GM18873 (cell line): ENCODE measurements at regions not wholly inside any gene's neighbourhood (a gene's known extent, or its start where the extent isn't known, plus 50 kb on each side); places are given as distances from the start of the nearest gene placed in this dataset.
"Not testable (repeated sequence)": the region's sequence is repeated elsewhere in the genome, so short reads cannot be mapped to it uniquely, and the experiment has no call there.

Source experiments
- ATAC-seq: cut with Tn5 transposase; IDR thresholded peaks from one replicate; pipeline ENCODE4 v1.9.1; 2021; ENCODE audit warnings: mild to moderate bottlenecking, moderate library complexity, moderate number of reproducible peaks; ENCODE audit not compliant: unreplicated experiment, low FRiP score

DNA sequence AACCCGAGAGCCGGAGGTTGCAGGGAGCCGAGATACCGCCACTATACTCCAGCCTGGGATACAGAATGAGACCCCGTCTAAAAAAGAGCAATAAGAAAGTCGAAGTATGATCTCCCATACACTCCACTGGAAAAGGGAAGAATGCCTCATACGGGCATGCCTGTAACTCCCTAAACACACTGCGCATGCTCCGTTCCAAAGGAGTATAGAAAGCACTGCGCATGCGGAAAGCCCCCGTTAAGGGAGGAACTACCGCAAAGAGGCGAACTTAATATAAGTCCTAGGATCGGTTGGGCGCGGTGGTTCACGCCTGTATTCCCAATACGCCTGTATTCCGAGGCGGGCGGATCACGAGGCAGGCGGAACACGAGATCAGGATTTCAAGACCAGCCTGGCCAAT is 313.1 kb upstream of the ERCC4 start:
- no peak for ATAC-seq

DNA sequence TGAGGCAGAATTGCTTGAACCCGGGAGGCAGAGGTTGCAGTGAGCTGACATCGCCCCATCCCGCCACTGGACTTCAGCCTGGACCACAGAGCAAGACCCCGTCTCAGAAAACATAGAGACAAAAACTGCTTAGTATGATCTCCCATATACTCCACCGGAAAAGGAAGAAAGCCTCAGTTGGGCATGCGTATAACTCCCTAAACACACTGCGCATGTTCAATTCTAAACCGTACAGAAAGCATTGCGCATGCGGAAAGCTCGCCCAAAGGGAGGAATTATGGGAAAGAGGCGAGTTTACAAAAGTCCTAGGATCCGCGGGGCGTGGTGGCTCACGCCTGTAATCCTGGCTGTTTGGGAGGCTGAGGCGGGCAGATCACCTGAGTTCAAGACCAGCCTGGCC is 312.7 kb upstream of the ERCC4 start:
- no peak for ATAC-seq

DNA sequence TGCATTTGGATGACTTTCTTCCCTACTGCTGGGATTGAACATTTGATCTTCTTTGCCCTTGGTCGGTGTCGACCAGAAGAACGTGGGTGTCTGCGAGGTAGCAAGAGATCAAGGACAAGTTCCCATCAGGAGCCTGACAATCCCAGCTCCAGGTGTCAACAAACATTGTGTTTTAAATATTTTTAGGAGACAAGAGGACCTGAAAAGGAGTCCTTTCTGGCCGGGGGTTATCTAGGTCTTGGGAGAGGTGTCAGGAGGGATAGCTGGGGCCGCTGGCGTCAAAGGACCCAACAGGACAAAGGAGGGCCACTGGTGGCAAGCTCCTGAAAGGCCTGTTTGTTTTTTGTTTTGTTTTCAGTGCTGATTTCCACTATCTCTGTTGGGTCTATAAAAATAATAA is 308.4 kb upstream of the ERCC4 start:
- ATAC-seq, result no peak

DNA sequence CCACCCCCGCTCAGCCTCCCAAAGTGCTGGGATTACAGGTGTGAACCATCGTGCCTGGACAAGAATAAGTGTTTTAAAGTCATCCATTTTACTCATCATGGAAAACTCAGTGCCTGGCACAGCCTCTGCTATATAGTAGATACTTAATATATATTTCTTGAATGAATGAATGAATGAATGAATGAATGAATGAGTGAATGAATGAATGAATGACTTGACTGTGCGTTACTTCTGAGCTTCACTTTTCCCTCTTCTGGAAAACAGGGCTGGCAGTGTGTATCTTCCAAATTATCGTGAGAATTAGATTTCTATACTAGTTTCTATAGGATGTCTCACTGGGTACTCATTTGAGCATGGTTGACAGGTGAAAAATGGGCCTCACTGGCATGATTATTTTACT is 307.3 kb upstream of the ERCC4 start:
- no peak for ATAC-seq

DNA sequence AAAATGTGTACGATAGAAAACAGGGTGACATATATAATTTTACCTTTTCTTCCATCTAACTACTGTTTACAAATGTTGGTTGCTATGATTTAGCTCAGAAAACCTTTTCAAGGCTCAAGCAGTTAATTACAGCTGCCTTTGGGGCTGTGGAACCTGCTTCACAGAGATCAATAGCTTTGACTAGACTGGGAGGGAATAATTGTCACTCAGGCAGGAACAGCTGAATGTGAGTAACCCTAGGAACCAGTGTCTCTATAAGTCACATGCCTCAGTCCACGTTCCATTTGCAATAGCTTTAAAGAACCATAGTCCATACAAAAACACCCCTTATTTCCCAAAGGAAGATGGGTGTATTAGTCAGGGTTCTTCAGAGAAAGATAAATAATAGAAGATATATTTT is 306.8 kb upstream of the ERCC4 start:
- no peak for ATAC-seq

DNA sequence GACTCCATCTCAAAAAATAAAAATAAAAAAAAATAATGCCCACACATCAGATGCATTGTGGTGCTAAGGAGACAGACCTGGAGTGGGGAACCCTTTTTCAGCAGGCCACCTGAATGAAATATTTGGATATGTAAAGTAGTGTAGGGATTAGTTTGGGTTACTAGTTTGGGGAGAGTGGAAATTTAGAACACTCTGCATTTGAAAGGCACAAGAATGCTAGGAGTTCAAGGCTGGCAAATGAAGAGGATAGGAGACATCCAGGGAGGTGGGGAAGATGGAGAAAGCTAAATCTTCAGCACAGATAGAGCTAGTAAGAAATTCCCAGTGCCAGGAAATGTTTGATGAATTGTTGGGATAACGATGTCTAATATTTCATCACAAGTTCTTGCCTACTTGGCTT is 298.3 kb upstream of the ERCC4 start:
- no peak for ATAC-seq

DNA sequence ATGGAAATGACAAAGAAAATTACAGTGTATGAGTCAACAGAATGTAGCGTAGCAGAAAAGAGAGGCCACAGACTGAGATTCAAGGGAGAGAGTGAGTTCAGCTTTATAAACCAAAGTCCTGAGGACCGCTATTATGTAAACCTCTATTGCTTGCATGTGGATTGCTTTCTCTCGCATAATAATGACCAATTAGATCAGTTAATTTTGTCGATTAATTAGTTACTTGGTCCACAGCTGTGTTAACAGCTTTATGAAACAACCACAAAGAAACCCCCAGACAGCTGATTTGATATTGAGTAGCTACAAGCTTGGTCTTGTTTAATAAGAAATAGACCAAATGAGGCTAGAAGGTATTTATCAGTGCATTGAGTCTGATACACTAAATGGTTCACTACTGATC is 291.8 kb upstream of the ERCC4 start:
- no peak for ATAC-seq

DNA sequence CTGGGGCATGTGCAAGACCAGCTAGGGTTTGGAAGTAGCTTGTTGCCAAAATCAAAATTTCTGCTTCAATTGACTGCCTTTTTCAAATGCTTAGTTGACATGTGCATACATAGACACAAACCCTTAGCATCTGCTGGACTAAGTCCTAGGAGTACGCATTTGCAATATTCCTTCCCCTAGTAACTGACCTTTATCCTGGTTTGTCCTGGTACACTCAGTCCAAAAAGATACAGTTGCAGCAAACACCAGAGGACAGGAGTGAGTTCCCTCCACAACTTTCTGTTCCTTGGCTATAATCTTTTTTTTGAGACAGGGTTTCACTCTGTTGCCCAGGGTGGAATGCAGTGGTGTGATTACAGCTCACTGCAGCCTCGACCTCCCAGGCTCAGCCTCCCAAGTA is 290.2 kb upstream of the ERCC4 start:
- no peak for ATAC-seq

DNA sequence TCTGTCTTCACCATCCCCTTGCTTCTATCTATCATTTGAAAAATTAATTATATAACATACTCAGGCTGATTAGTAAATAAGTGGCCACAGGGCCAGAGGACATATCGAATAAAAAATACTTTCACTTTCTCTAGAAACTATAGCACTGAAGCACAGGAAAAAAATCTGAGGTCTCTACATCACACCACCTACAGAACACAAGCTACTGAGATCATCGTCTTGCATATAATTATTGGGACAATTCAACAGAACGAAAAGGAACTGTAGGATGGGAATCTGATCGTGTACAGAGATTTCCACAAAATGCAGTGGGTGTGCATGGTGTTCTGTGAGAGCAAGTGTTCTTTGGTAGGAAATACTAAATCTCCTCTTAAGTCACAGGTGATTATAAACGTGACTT is 289.6 kb upstream of the ERCC4 start:
- ATAC-seq, result no peak

DNA sequence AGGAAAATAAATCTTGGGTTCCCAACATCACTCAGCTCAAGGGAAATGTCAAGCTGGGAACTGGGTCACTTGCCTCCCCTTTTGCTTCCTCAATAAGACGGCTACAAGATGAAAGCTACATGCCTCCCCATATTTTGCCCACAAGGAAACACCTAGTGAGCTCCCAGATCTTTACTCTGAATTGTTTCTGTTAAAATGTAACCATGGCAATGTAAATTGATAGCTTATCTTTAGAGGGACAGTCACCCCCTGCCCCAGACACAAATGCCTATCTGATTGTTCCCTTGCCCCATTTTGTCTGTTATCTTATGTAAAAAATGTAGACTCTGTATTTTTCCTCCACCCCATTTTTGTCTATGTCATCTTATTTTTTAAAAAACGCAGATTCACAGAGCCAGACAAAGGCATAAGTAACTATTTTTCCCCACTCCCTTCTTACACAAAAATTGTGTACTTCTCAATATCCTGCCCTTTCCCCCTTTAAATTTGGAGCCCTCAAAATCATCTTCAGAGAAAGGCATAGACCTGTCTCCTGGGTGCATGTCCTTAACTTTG is 288.7 kb upstream of the ERCC4 start:
- no peak for ATAC-seq

DNA sequence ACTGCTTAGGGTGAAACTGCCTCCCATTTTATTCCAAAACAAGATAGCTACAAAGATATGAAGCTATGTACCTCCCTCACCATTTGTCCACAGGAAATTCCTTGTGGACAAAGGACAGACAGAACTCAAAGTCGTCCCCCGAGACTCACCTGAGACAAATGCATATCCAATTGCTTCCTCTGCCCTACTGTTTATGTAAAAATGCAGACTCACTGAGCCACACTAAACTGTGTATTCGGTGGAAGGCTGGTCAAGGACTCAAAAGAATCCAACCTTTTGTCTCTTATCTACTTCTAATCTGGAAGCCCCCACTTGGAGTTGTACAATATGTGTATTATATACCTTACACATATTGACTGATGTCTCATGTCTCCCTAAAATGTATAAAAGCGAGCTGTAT is 288.0 kb upstream of the ERCC4 start:
- ATAC-seq, result no peak

DNA sequence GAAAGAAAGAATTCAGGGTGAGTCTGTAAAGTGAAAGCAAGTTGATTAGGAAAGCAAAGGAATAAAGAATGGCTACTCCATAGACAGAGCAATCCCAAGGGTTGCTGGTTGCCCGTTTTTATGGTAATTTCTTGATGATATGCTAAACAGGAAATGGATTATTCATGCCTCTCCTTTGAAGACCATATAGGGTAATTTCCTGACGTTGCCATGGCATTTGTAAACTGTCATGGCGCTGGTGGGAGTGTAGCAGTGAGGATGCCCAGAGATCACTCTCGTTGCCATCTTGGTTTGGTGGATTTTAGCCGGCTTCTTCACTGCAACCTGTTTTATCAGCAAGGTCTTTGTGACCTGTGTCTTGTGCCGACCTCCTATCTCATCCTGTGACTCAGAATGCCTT is 287.4 kb upstream of the ERCC4 start:
- ATAC-seq, result not testable (repeated sequence)

DNA sequence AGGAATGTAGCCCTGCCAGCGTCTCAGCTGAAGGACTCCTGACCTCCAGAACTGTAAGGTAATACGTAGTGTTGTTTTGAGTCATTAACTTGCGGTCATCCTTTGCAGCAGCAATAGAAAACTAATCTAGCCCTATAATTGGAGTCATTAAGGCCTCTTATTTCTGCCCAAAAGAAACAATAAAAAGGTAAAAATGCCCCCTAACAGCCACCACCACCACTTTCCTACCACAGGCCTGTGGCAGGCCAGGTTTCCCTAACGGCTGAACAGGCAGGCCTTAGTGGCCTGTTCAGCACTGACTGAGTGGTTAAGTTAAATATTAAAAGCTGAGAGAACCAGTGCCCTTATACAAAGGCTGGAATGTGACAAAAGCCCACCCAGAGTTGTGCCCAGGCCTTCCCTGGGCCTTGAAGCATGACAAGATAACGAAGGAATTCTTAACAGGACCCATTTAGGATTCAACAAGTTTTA is 286.5 kb upstream of the ERCC4 start:
- no peak for ATAC-seq

DNA sequence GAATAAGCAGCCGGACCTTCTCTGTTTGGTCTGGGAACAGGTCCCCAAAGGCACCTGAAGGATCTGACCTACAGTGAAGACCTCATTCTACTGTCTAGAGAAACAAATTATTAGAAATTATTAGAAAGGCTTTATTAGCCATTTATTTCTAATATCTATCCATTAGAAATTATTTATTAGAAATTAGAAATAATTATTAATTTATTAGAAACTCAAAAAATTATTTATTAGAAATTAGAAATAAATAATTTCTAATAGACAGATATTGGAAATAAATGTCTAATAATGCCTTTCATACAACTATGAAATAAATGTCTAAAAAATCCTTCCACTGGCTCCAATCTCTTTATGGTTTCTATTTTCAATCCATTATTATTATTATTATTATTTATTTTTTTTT is 285.7 kb upstream of the ERCC4 start:
- ATAC-seq, result no peak

DNA sequence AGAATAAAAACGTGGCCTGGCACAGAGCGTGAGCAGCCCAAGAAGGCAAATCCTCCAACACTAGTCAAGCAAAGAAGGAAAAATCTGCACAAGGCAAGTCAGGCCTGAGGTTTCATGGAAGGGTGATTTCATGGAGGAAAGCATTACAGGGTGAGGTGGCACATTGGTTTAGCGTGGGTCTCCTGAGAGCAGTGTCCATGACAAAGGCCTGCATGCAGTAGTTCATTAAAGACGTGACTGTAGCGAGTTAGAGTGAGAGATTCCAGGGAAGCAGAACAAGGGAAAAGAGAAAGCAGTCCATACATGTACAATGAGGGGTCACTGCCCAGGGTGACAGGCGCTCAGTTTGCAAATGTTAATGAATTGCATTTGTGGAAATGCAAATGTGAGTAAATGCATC is 285.0 kb upstream of the ERCC4 start:
- no peak for ATAC-seq

DNA sequence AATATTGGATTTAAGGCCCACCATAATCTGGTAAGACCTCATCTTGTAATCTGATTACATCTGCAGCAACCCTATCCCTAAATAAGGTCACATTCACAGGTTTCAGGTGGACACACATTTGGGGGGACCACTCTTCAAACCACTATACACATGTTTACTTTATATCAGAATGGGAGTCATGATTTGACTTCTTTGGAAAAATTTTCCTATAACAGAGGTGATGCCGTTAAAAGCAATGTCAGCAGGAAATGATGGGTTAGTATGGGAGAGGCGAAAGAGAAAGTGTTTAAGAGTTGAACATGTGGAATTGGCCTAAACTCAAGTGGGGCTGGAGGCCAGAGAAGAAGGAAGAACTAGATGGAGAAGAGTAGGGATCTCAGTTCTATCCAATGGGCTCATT is 281.7 kb upstream of the ERCC4 start:
- no peak for ATAC-seq

DNA sequence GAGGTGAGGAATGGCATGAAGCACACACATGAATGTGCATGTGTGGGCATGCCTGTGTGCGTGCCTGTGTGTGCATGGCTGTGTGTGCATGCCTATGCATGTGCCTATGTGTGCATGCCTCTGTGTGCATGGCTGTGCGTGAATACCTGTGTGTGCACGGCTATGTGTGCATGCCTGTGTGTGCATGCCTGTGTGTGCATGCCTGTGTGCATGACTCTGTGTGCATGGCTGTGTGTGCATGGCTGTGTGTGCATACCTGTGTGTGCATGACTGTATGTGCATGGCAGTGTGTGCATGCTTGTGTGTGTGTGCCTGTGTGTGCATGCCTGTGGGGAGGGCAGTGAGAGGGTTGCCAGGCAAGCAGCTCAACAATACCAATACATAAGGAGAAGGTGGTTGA is 276.5 kb upstream of the ERCC4 start:
- no peak for ATAC-seq

DNA sequence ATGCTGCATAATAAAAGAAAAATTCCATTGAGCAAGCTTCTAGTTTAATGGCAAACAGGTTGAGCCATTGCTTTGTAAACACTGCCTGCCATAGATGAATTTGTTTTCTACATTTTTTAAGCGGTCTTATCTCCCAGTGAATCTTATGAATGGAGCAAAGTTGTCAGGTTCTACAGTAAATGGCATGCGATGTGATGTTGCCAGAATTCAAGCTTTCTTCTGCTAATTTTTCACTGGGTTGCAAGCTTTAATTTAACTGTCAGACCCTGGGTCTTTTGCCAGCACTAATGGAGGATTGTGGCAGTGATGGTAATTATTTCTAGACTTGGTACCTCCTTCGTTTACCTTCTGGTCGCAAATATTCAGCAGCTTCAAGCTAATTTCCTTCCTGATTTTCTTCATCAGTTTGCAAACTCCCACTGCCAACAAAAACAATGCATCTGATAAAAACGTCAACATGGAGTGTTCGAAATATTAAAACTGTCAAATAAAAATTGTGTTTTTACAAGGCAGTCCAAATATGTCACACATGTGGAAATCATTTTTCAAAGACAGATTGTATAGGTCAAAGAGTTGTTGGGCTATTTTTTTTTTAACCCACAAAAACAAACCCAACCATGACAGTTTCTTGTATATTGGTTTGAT is 274.2 kb upstream of the ERCC4 start:
- ATAC-seq, result no peak

DNA sequence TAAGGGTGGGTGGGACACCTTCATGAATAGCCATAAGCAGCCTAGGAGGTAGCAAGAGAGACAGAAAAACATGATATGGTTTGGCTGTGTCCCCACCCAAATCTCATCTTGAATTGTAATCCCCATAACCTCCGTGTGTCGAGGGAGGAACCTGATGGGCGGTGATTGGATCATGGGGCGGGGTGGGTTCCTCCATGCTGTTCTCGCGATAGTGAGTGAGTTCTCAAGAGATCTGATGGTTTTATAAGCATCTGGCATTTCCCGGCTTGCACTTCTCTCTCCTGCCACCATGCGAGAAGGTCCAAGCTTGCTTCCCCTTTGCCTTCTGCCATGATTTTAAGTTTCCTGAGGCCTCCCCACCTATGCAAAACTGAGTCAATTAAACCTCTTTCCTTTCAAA is 259.1 kb upstream of the ERCC4 start:
- no peak for ATAC-seq

DNA sequence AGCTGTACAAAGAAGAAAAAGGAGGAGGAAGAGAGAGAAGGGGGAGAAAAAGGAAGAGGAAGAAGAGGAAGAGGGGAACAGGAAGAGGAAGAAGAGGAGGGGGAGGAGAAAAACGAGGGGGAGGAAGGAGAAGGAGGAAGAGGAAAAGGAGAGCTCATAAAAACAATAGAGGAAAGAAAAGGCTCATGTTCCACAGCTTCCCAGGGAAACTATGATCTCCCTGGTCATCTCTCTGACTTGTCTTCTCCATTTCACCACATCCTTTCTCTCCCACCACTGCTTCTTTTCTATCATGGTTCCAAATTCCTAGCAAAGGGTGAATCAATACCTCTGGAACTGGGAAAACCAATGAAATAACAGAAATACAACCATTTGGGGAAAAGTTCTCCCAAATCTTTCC is 254.1 kb upstream of the ERCC4 start:
- no peak for ATAC-seq

DNA sequence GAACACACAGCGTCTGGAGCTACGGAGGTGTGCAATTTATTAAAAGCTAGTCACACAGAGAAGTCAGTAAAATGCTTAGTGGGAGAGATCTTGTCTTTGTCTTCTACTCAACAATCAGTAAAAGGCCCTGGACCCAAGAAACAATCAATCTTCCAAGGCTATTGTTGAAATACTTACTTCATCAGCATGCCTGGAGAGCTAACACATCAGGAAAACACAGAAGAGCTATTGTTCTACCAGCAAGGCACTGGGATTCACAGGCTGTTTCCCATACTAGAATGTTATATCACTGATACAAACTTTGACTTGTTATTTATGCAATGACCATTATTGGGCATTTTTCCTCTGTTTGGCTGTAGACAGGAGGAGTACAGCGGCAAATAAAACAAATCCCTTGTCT is 247.8 kb upstream of the ERCC4 start:
- no peak for ATAC-seq

DNA sequence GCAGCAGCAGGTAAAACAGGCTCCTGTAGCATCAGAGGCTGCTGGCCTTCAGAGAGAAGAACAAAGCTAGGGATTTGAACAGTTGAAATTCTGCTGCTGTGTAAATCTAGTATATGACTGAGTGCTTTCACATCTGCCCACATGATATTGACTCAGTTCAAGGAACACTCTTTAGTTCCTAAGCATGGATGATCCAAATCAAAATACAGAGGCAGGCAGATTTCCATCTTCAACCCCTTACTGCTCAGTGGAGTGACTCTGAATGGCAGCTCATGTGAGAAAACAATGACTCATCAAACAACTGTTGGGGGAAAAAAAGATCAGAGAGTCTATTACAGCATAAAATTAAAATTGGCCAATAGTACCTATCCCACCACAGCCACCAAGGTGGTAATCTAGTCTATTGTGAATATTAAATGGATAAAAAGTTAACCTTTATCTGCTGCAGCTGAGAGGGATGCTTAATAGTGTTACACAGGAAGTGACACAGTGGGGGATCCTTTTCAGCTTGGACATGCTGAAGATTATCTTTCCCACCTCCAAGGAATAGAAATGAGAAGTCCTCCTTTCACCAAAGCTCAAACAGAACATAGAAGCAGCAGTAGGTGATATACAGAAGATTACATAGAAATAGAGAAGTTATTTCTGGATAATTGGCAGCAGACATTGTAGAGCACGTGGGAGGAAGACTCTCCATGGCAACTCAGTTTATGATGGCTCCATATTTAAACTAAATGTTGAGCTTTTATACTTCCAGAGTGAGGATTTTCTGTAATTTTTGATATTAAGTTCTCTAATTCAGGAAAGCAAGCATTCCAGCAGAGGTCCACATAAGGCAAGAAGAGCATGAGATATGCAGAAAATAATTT is 239.7 kb upstream of the ERCC4 start:
- ATAC-seq, result no peak
